ENCODE measurements at regions not wholly inside any gene's neighbourhood (a gene's known extent, or its start where the extent isn't known, plus 50 kb on each side); places are given as distances from the start of the nearest gene placed in this dataset.

GRCh38 chr2:83103613-83104012, 1355.5 kb downstream of the SUCLG1 start:
- TF ChIP-seq CTCF (IDR thresholded peaks at IDR 0.05; ENCODE audit: borderline replicate concordance, extremely low read depth, low read length, poor library complexity, severe bottlenecking) (no peak), EZH2 (IDR thresholded peaks at IDR 0.05; ENCODE audit: borderline replicate concordance, low read depth, low read length, severe bottlenecking) (no peak)
